VCaP (cell line): ENCODE measurements at regions not wholly inside any gene's neighbourhood (a gene's known extent, or its start where the extent isn't known, plus 50 kb on each side); places are given as distances from the start of the nearest gene placed in this dataset.

Source experiments
- H3K27ac ChIP-seq: fragments of 450-650 bp; 2 replicates; pipeline ENCODE4 v1.5.1; 2017
- TF ChIP-seq, protein P1 (sequence below): fragments of 450-650 bp; conservative IDR thresholded peaks from 2 replicates; pipeline ENCODE4 v1.5.1; 2017; ENCODE audit warnings: mild to moderate bottlenecking, moderate library complexity

DNA sequence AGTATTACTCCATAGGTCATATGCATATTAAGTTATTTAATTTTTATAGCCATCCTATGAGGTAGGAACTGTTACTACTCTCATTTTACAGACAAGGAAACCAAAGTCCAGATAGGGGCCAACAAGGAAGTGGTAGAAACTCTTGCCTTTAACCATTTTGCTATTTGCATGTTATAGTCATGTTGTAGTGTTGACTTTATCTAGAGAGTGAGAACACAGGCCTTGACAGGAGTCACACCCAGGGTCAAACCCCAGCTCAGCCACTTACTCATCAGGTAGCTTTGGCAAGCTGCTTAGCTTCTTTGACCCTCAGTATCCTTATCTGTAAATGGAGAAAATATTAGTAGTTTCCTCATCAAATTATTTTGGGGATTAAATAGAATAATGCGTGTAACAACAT is 156.2 kb downstream of the CAND1 start:
- TF ChIP-seq, protein P1, sequence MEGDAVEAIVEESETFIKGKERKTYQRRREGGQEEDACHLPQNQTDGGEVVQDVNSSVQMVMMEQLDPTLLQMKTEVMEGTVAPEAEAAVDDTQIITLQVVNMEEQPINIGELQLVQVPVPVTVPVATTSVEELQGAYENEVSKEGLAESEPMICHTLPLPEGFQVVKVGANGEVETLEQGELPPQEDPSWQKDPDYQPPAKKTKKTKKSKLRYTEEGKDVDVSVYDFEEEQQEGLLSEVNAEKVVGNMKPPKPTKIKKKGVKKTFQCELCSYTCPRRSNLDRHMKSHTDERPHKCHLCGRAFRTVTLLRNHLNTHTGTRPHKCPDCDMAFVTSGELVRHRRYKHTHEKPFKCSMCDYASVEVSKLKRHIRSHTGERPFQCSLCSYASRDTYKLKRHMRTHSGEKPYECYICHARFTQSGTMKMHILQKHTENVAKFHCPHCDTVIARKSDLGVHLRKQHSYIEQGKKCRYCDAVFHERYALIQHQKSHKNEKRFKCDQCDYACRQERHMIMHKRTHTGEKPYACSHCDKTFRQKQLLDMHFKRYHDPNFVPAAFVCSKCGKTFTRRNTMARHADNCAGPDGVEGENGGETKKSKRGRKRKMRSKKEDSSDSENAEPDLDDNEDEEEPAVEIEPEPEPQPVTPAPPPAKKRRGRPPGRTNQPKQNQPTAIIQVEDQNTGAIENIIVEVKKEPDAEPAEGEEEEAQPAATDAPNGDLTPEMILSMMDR = no peak
- H3K27ac ChIP-seq = no peak overlapping the region

DNA sequence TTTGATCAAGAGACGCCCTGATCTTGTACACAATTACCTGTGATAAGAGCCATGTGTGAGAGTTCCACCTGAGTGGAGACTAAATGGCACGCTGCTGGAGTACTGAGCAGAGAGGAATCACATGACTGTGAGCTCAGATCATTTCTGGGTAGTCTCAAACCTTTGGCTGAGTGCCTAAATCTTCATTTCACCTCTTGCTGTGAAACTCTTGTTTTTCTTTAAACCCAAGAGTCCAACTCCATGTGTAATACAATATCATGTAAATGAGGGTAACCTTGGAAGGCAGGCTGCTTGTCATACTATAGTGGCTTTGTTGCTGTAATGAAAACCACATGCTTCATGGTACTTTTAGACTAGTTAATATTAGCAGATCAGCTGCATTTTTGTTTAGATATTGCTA is 156.9 kb downstream of the CAND1 start:
- TF ChIP-seq, protein P1 = no peak
- H3K27ac ChIP-seq = no peak overlapping the region

DNA sequence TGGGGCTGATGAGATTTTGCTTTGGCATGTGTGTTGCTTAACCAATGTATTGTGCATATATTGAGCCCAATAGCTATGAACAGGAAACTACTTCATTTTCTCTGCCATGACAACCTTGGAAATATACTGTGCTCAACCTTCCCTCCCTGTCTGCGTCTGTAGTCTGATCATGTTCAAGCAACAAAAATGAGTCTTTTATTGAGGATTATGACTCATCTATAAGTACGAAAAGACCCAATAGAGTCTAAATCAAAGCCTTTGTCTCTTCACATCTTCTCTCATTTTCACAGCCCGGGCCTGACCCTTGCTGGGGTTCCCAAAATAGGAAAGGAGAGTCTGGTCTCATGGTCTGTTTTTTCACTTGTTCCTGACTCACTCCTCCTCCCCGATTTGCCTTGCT is 158.2 kb downstream of the CAND1 start:
- TF ChIP-seq, protein P1 = no peak

DNA sequence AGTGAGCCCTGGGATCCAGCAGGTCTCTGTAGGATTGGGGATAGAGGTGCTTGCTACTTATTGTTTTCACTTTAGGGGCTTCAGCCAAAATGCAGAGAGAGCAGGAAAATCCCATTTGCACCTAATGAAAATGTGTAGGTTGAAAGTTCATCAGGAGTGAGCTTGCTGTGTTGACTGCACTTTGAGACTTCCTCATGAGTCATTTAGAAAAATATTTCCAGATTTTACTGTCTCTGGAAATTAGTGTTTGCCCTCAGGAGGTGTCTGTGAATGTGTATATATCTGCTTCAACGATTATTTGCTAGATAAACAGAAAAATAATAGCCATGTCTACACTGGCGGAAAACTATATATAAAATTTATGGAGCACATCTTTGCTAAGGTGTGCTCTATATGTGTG is 159.3 kb downstream of the CAND1 start:
- H3K27ac ChIP-seq = no peak overlapping the region
- TF ChIP-seq, protein P1 = no peak

More for the DNA sequence above, 158.2 kb downstream of the CAND1 start:
- H3K27ac ChIP-seq = no peak overlapping the region

DNA sequence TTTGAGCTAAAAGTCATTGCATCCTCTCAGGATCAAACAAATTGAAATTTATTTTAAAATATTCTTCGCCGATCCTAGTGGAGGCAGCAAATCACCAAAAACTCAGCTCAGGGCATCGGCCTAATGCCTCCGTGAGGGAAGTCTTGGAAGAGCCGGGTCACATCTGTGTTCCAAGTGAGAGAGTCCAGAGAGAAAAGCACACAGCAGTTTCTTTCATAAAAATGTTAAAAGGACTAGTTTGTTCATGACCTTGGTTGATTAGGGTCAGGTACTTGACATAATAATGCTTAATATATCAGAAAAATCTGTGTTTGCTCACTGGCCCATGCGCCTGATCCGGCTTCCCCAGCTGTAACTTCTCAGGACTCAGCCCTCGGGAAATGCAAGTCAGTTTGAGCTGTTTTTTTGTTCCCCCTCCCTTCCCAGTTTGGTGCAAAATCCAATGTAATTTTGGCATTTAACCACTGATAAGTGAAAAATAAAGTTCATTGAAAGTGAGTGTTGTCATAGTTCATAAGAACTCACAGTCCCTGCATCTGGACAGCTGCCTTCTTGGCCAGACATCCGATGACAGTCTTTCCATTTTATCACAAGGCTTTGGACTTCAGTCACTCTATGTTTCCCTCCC is 161.7 kb downstream of the CAND1 start:
- TF ChIP-seq, protein P1 = peak; percentile 35
- H3K27ac ChIP-seq = no peak overlapping the region

DNA sequence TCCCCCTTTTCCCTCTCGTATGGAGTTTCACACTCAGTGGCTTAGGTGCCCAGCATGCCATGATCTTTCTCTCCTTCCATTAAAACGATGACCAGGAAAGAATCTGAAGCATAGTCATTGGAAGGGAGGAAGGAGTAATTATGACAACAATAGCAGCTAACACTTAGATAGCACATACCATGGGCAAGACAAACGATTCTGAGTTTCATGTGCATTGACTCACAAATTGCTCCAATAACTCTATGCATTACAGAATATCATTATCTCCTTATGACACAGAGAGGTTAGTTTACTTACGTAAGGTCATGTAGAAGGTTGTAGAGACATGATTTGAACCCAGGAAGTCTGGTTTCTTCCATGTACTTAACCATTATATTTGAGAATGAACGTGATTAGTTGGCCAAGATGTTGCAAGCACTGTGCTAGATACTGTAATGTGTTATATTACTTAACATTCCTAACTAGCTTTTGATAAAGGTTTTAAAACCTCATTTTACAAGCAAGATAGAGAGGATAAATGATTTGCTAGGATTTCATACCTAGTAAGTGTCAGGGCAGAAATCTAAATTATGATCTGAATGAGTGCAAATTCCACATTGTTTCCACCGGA is 162.4 kb downstream of the CAND1 start:
- TF ChIP-seq, protein P1 = no peak
- H3K27ac ChIP-seq = no peak overlapping the region

DNA sequence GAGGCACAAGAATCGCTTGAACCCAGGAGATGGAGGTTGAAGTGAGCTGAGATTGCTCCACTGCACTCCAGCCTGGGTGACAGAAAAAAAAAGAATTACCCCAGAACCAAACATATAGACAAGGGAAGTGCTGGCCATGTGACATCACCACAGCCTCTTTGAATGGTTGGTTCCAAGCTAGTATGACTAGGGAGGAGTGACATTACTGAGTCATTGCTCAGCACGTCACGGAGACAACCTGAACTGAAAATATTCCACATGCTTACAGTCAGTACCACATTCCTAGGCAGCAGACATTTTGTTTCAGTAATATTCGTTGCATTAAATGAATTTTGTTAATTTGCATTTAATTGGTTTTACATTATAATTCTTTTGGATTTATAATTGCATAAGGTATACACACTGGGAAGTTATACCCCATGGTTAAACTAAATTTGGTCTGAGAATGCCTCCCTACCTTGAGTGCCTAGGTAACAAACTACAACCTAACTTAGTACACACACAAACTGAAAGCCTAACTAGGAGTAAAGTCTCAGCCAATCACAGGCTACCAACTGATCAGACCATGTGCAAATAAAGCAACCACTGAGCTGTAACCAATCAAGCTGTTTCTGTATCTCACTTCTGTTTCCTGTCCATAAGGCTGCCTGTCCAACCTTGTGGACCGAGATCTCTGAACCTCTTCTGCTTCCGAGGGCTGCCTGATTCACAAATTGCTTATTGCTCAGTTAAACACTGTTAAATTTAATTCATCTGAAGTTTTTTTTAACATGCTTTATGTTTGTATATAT is 164.4 kb downstream of the CAND1 start:
- TF ChIP-seq, protein P1 = no peak
- no peak overlapping the region for H3K27ac ChIP-seq
